ENCODE measurements at regions not wholly inside any gene's neighbourhood (a gene's known extent, or its start where the extent isn't known, plus 50 kb on each side); places are given as distances from the start of the nearest gene placed in this dataset.

DNA sequence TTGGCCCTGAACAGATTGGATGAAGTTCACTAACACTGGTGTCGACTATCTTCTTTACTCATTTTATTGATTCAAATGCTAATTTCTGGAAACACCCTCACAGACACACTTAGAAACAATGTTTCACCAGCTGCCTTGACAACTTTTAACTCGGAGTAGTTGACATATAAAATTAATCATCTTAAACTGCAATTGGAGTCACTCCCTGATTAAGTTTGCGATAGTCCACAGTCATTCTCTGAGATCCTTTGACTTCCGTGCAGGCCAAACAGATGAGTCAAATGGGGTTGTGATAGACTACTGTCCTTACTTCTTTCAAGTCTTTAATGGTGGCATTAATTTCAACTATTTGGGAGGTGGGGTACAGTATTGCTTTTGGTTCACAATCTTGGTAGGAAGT lies 114.4 kb upstream of the PCSK1 start:
- TF ChIP-seq CTCF (IDR thresholded peaks at IDR 0.05) = no peak
- TF ChIP-seq POLR2A (IDR thresholded peaks at IDR 0.05) = no peak

All from esophagus squamous epithelium (tissue), 4 donors.